KMS-11 (cell line): ENCODE measurements at regions not wholly inside any gene's neighbourhood (a gene's known extent, or its start where the extent isn't known, plus 50 kb on each side); places are given as distances from the start of the nearest gene placed in this dataset.

Experiments
- H2AFZ ChIP-seq: fragments of 200-600 bp; sonication (generic); 2 replicates; pipeline ENCODE4 v1.6.1; 2016; ENCODE audit warnings: antibody characterized with exemption, mixed run types, low read depth
- H3K27ac ChIP-seq: fragments of 200-600 bp; sonication (generic); 2 replicates; pipeline ENCODE4 v1.6.1; 2016; ENCODE audit warnings: mild to moderate bottlenecking, mixed run types
- H3K27me3 ChIP-seq: fragments of 200-600 bp; sonication (generic); 2 replicates; pipeline ENCODE4 v1.6.1; 2017; ENCODE audit warnings: mild to moderate bottlenecking, low read depth, mixed run types, moderate library complexity; ENCODE audit not compliant: insufficient read depth
- H3K36me3 ChIP-seq: fragments of 200-600 bp; sonication (generic); 2 replicates; pipeline ENCODE4 v1.6.1; 2017; ENCODE audit warnings: mild to moderate bottlenecking, mixed run types; ENCODE audit not compliant: insufficient read depth
- H3K4me1 ChIP-seq: fragments of 200-600 bp; sonication (generic); 2 replicates; pipeline ENCODE4 v1.6.1; 2016; ENCODE audit warnings: mild to moderate bottlenecking, low read depth, mixed run types; ENCODE audit not compliant: poor library complexity, severe bottlenecking
- H3K4me2 ChIP-seq: fragments of 200-600 bp; sonication (generic); 2 replicates; pipeline ENCODE4 v1.7.0; 2016; ENCODE audit warnings: mild to moderate bottlenecking, mixed run types
- H3K4me3 ChIP-seq: fragments of 200-600 bp; sonication (generic); IDR thresholded peaks from 2 replicates; pipeline ENCODE4 v1.6.1; 2017; ENCODE audit warnings: low read depth, low read length, mixed read lengths; ENCODE audit not compliant: insufficient read depth
- H3K79me2 ChIP-seq: fragments of 200-600 bp; sonication (generic); 2 replicates; pipeline ENCODE4 v1.6.1; 2016; ENCODE audit warnings: low read depth, mixed run types; ENCODE audit not compliant: insufficient read depth
- H3K9ac ChIP-seq: fragments of 200-600 bp; sonication (generic); 2 replicates; pipeline ENCODE4 v1.6.1; 2016; ENCODE audit warnings: mild to moderate bottlenecking, mixed run types
- H4K20me1 ChIP-seq: fragments of 200-600 bp; sonication (generic); 2 replicates; pipeline ENCODE4 v1.6.1; 2016; ENCODE audit warnings: mild to moderate bottlenecking, mixed run types; ENCODE audit not compliant: insufficient read depth
- CTCF ChIP-seq: fragments of 200-600 bp; sonication (generic); conservative IDR thresholded peaks from 2 replicates; pipeline ENCODE4 v1.6.1; 2017; ENCODE audit warnings: low read depth, mild to moderate bottlenecking, antibody characterized with exemption, low read length, moderate library complexity, mixed read lengths

GRCh38 chr3:104472221-104472620 is 894.5 kb upstream of the ALCAM start:
- H3K27ac ChIP-seq, result no peak overlapping the region
- no peak overlapping the region for H3K4me2 ChIP-seq
- H2AFZ ChIP-seq, result no peak overlapping the region
- H3K36me3 ChIP-seq, result no peaks in the 10 kb centered on the region
- H3K9ac ChIP-seq, result no peak overlapping the region
- no peak for TF ChIP-seq CTCF
- H3K4me3 ChIP-seq, result no peak overlapping the region
- H3K27me3 ChIP-seq, result no peaks in the 10 kb centered on the region
- H3K79me2 ChIP-seq, result no peaks in the 10 kb centered on the region
- H4K20me1 ChIP-seq, result no peaks in the 10 kb centered on the region
- peaks cover 6% of the 10 kb centered on the region for H3K4me1 ChIP-seq

- no peak for TF ChIP-seq CTCF
Observed at GRCh38 chr3:104474011-104474410, 892.7 kb upstream of the ALCAM start.

GRCh38 chr3:104503022-104503421 is 863.7 kb upstream of the ALCAM start:
- Histone ChIP-seq H3K4me1 (no peaks in the 10 kb centered on the region), H3K27me3 (no peaks in the 10 kb centered on the region), H3K27ac (no peak overlapping the region), H3K4me3 (no peak overlapping the region), H4K20me1 (no peaks in the 10 kb centered on the region), H3K4me2 (no peak overlapping the region), H2AFZ (no peak overlapping the region), H3K9ac (no peak overlapping the region), H3K79me2 (no peaks in the 10 kb centered on the region), H3K36me3 (no peaks in the 10 kb centered on the region)
- no peak for TF ChIP-seq CTCF

More at GRCh38 chr3:104474011-104474410, 892.7 kb upstream of the ALCAM start:
- Histone ChIP-seq H3K27ac (no peak overlapping the region), H3K4me2 (no peak overlapping the region), H3K27me3 (no peaks in the 10 kb centered on the region), H3K4me3 (no peak overlapping the region), H3K9ac (no peak overlapping the region), H4K20me1 (no peaks in the 10 kb centered on the region), H3K36me3 (no peaks in the 10 kb centered on the region), H3K79me2 (no peaks in the 10 kb centered on the region), H2AFZ (no peak overlapping the region), H3K4me1 (peaks cover 6% of the 10 kb centered on the region)

GRCh38 chr3:104510131-104510849 is 856.4 kb upstream of the ALCAM start:
- no peak for TF ChIP-seq CTCF
- no peaks in the 10 kb centered on the region for H4K20me1 ChIP-seq
- no peak overlapping the region for H3K27ac ChIP-seq
- no peak overlapping the region for H3K4me3 ChIP-seq
- no peak overlapping the region for H2AFZ ChIP-seq
- no peaks in the 10 kb centered on the region for H3K4me1 ChIP-seq
- no peaks in the 10 kb centered on the region for H3K27me3 ChIP-seq
- no peak overlapping the region for H3K9ac ChIP-seq
- H3K79me2 ChIP-seq, result no peaks in the 10 kb centered on the region
- no peak overlapping the region for H3K4me2 ChIP-seq
- H3K36me3 ChIP-seq, result no peaks in the 10 kb centered on the region
